Gastrocnemius medialis (tissue), 4 donors: ENCODE measurements at regions not wholly inside any gene's neighbourhood (a gene's known extent, or its start where the extent isn't known, plus 50 kb on each side); places are given as distances from the start of the nearest gene placed in this dataset.

Experiments
- ATAC-seq, 2 donors: fragments of 150-250 bp; one replicate each; pipeline ENCODE4 v1.9.1; 2016
- DNase-seq, 2 donors: peaks; one replicate each; pipeline ENCODE4 v3.0.0-alpha.2; 2019
- H3K27ac ChIP-seq, 4 donors: fragments of 200-600 bp; sonication (generic); 1 replicate in 1 of 4; 2 replicates in 3 of 4; pipeline ENCODE4 v1.5.1; 2016 to 2018; ENCODE audit warnings: mild to moderate bottlenecking in 2 of 4, moderate library complexity in 1 of 4
- H3K27me3 ChIP-seq, 3 donors: fragments of 200-600 bp; sonication (generic) in 2 of 3; 1 replicate in 1 of 3; 2 replicates in 2 of 3; pipeline versions ENCODE4 v1.5.1 to v1.6.0; 2016 to 2019; ENCODE audit warnings: mild to moderate bottlenecking in 1 of 3, moderate library complexity in 1 of 3
- H3K36me3 ChIP-seq, 2 donors: fragments of 200-600 bp; sonication (generic) in 1 of 2; one replicate each; pipeline ENCODE4 v1.5.1; 2017 to 2018
- H3K4me1 ChIP-seq, 2 donors: fragments of 200-600 bp; sonication (generic) in 1 of 2; one replicate each; pipeline ENCODE4 v1.5.1; 2016 to 2017; ENCODE audit warnings: mild to moderate bottlenecking in 2 of 2
- H3K4me3 ChIP-seq, 4 donors: fragments of 200-600 bp; sonication (generic) in 3 of 4; 1 replicate in 1 of 4; 2 replicates in 3 of 4; pipeline ENCODE4 v1.5.1; 2016 to 2019; ENCODE audit warnings: mild to moderate bottlenecking in 2 of 4
- H3K9me3 ChIP-seq, 3 donors: fragments of 200-600 bp; sonication (generic) in 2 of 3; 1 replicate in 1 of 3; 2 replicates in 2 of 3; pipeline ENCODE4 v1.5.1; 2016 to 2019
- POLR2A ChIP-seq, 2 donors: fragments of 450-650 bp; IDR thresholded peaks; one replicate each; pipeline ENCODE4 v1.6.1; 2017; ENCODE audit warnings: antibody characterized with exemption in 2 of 2, mild to moderate bottlenecking in 2 of 2, moderate library complexity in 2 of 2
- in situ Hi-C, 4 donors: fragments of 200-750 bp; cut with MboI; loops; one replicate each; pipeline versions ENCODE4 v1.15.0 to v1.8.0; 2017; ENCODE audit warnings: low sequenced_read_pairs in 4 of 4
- intact Hi-C: fragments of 100-400 bp; cut with DNase I; formaldehyde crosslinking; loops from one replicate; pipeline ENCODE4 v1.15.1; 2023; ENCODE audit warnings: low total_unique reads
- TF ChIP-seq, protein P1 (sequence below), 5 experiments: fragments of 450-650 bp in 3 of 5; fragments of 200-600 bp in 2 of 5; sonication (generic) in 2 of 5; IDR thresholded peaks in 4 of 5; conservative IDR thresholded peaks in 1 of 5; 1 replicate in 4 of 5; 2 replicates in 1 of 5; pipeline ENCODE4 v1.5.1; 2016 to 2019; ENCODE audit warnings: antibody characterized with exemption in 5 of 5, mild to moderate bottlenecking in 3 of 5, moderate library complexity in 3 of 5

DNA sequence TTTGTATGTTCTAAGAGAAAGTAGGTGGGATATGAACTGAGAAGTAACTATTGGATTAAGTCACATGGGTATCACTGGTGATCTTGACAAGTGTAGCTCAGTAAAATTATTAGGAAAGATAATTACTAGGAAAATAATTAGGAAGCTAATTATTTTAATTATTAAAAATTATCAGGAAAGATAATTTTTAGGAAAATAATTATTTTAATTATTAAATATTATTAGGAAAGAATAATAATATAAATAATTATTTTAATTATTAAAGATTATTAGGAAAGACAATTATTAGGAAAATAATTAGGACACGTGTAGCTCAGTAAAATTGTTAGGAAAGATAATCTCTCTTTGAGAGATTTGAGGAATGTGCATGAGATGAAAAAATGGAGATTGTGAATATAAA, 623.4 kb upstream of the PIK3C3 start:
- Histone ChIP-seq H3K27me3 (no peaks in the 10 kb centered on the region), H3K4me3 (no peak overlapping the region), H3K4me1 (no peaks in the 10 kb centered on the region), H3K36me3 (no peaks in the 10 kb centered on the region), H3K27ac (no peak overlapping the region), H3K9me3 (no peaks in the 10 kb centered on the region)
- in situ Hi-C loops, result no loop called here
- ATAC-seq (no peak), DNase-seq (no peak)
- intact Hi-C loops, result no loop called here
- TF ChIP-seq, protein P1, sequence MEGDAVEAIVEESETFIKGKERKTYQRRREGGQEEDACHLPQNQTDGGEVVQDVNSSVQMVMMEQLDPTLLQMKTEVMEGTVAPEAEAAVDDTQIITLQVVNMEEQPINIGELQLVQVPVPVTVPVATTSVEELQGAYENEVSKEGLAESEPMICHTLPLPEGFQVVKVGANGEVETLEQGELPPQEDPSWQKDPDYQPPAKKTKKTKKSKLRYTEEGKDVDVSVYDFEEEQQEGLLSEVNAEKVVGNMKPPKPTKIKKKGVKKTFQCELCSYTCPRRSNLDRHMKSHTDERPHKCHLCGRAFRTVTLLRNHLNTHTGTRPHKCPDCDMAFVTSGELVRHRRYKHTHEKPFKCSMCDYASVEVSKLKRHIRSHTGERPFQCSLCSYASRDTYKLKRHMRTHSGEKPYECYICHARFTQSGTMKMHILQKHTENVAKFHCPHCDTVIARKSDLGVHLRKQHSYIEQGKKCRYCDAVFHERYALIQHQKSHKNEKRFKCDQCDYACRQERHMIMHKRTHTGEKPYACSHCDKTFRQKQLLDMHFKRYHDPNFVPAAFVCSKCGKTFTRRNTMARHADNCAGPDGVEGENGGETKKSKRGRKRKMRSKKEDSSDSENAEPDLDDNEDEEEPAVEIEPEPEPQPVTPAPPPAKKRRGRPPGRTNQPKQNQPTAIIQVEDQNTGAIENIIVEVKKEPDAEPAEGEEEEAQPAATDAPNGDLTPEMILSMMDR (IDR thresholded peaks at IDR 0.05 in 4 of 5, conservative IDR thresholded peaks at IDR 0.05 in 1 of 5), result no peak
- TF ChIP-seq POLR2A (IDR thresholded peaks at IDR 0.05), result no peak

DNA sequence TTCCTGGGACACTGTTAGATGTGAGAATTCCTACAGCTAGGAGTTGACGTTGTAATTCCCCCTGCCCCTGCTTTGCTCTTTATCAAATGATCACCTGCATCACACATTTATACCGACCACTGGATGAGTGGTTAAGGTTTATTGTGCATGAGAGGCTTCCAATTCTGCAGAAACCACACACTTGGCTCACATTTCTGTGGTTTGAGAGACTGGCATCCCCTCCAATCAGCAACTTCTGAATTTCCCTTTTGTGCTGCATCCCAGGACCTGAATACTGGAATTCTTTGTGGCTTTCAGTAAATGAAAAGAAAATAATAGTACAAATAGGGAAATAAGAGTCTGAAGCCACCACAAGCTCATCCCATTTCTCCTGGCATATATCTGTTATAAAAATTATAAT, 628.7 kb upstream of the PIK3C3 start:
- TF ChIP-seq, protein P1 (IDR thresholded peaks at IDR 0.05 in 4 of 5, conservative IDR thresholded peaks at IDR 0.05 in 1 of 5), result no peak
- no peak for TF ChIP-seq POLR2A (IDR thresholded peaks at IDR 0.05)
- Histone ChIP-seq H3K9me3 (no peaks in the 10 kb centered on the region), H3K4me3 (no peak overlapping the region), H3K27me3 (no peaks in the 10 kb centered on the region), H3K4me1 (no peaks in the 10 kb centered on the region), H3K36me3 (no peaks in the 10 kb centered on the region), H3K27ac (no peak overlapping the region)
- intact Hi-C loops, result no loop called here
- no peak for ATAC-seq
- no peak for DNase-seq
- in situ Hi-C loops, result no loop called here

DNA sequence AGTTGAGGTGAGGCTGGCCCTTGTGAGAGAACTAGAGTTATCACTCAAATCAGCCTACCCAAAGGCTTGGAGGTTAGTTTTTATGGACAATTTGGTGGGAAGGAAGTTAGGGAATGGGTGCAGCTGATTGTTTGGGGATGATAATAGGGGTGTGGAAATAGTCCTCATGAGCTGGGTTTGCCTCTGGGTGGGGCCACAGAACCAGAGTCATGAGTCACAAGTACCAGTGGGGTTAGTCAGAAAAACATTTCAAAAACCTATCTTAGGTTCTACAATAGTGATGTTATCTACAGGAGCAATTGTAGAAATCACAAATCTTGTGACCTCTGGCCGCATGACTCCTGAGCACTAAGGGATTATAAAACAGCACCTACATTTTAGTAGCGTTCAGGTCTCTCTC, 630.1 kb upstream of the PIK3C3 start:
- TF ChIP-seq, protein P1 (IDR thresholded peaks at IDR 0.05 in 4 of 5, conservative IDR thresholded peaks at IDR 0.05 in 1 of 5), result no peak
- TF ChIP-seq POLR2A (IDR thresholded peaks at IDR 0.05), result no peak
- in situ Hi-C loops, result loop anchor here in 1 of 4 donors (25.0 kb wide), 1 partner anchor 113 kb away; no protein-coding TSS in a partner anchor
- no peak overlapping the region for H3K4me3 ChIP-seq
- H3K36me3 ChIP-seq, result no peaks in the 10 kb centered on the region
- H3K9me3 ChIP-seq, result no peaks in the 10 kb centered on the region
- no peaks in the 10 kb centered on the region for H3K4me1 ChIP-seq
- no peaks in the 10 kb centered on the region for H3K27me3 ChIP-seq
- no peak for ATAC-seq
- intact Hi-C loops, result no loop called here
- no peak overlapping the region for H3K27ac ChIP-seq
- no peak for DNase-seq

DNA sequence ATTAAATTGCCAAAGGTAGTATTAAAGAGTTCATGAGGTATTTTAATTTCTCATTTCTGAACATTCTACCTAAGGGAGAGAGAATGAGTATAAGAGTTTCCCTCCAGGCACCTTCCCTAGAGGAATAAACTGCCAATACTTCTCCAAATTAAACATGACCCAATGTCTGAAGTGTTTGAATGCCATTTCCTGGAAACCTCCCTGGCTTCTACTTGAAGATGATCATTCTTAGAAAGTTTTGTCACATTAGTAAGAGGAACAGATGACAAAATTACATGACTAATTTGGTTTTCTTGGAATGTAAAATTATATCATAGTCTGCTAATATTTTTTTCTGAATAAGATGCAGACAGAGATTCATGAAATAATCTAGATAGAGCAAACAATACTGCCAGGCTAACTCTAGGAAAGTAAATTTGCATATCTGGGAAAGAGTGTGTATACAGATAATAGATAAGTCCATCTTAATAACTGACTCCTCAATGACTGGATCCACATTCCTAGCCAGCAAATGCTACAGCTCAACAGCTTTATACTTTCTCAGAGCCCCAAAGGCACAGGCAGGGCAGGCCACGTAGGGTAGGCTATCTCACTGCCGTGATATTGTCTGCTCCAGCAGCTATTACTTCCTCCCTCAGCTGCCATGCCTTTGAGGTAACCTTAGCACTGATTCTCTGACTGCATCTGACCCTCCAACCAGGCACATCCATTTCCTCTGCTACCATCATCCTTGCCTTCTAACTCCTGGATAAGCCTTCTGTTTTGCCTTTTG, 630.8 kb upstream of the PIK3C3 start:
- ATAC-seq, result no peak
- no peaks in the 10 kb centered on the region for H3K9me3 ChIP-seq
- no peak for DNase-seq

More for the DNA sequence above, 630.8 kb upstream of the PIK3C3 start:
- Histone ChIP-seq H3K27ac (no peak overlapping the region), H3K27me3 (no peaks in the 10 kb centered on the region), H3K4me1 (no peaks in the 10 kb centered on the region), H3K4me3 (no peak overlapping the region), H3K36me3 (no peaks in the 10 kb centered on the region)
- in situ Hi-C loops (loop anchor here in 1 of 4 donors (25.0 kb wide), 1 partner anchor 112 kb away; no protein-coding TSS in a partner anchor), intact Hi-C loops (no loop called here)
- TF ChIP-seq, protein P1 (IDR thresholded peaks at IDR 0.05 in 4 of 5, conservative IDR thresholded peaks at IDR 0.05 in 1 of 5), result no peak
- TF ChIP-seq POLR2A (IDR thresholded peaks at IDR 0.05), result no peak
